H1 (cell line): ENCODE measurements at regions not wholly inside any gene's neighbourhood (a gene's known extent, or its start where the extent isn't known, plus 50 kb on each side); places are given as distances from the start of the nearest gene placed in this dataset.

Experiments
- CTCF ChIA-PET: fragments of 300-600 bp; sonication (Branson Sonifier 250); formaldehyde crosslinking; loops from one replicate; lab custom pipeline; 2021; ENCODE audit not compliant: partially characterized antibody; lab: Charles Lee
- POLR2A ChIA-PET: fragments of 300-600 bp; sonication (Branson Sonifier 250); formaldehyde crosslinking; loops from one replicate; lab custom pipeline; 2021; ENCODE audit warnings: inconsistent platforms; ENCODE audit not compliant: partially characterized antibody; lab: Charles Lee
- DNase-seq, 2 experiments: peaks; one replicate each; pipeline versions ENCODE4 v3.0.0 to v3.0.0-alpha.2; 2010 to 2022; ENCODE audit warnings: low spot score in 2 of 2, low read depth in 1 of 2, mixed read lengths in 1 of 2
- FAIRE-seq: peaks from 2 replicates; lab custom pipeline; 2011; peaks lifted over from hg19 to GRCh38; lab: Jason Lieb, UNC
- H2AFZ ChIP-seq: 2 replicates; pipeline ENCODE4 v1.8.1; 2012; ENCODE audit warnings: low read length, inconsistent platforms
- H2AK5ac ChIP-seq: 2 replicates; pipeline ENCODE4 v1.6.1; 2013; ENCODE audit warnings: low read depth, low read length
- H2BK120ac ChIP-seq: replicated peaks from 2 replicates; pipeline ENCODE3; 2013; ENCODE audit warnings: low read depth, low read length, inconsistent platforms
- H2BK12ac ChIP-seq: 2 replicates; pipeline ENCODE4 v1.6.1; 2013; ENCODE audit warnings: low read depth, low read length
- H2BK15ac ChIP-seq: 2 replicates; pipeline ENCODE4 v1.6.1; 2013; ENCODE audit warnings: low read length
- H2BK20ac ChIP-seq: 2 replicates; pipeline ENCODE4 v1.6.1; 2013; ENCODE audit warnings: low read length
- H2BK5ac ChIP-seq: 2 replicates; pipeline ENCODE4 v1.6.1; 2013; ENCODE audit warnings: low read depth, low read length
- H3K14ac ChIP-seq: 2 replicates; pipeline ENCODE4 v1.6.1; 2013; ENCODE audit warnings: inconsistent platforms; ENCODE audit not compliant: insufficient read length
- H3K18ac ChIP-seq: 2 replicates; pipeline ENCODE4 v1.6.1; 2013; ENCODE audit warnings: low read length; ENCODE audit errors: extremely low read depth
- H3K23ac ChIP-seq: 2 replicates; pipeline ENCODE4 v1.6.1; 2013; ENCODE audit warnings: inconsistent platforms; ENCODE audit not compliant: insufficient read length
- H3K23me2 ChIP-seq: 2 replicates; pipeline ENCODE4 v1.6.1; 2013; ENCODE audit warnings: low read depth, low read length
- H3K27ac ChIP-seq: 2 replicates; pipeline ENCODE4 v1.6.1; 2011; ENCODE audit warnings: low read depth, low read length, inconsistent platforms
- H3K27me3 ChIP-seq, 4 experiments: replicated peaks in 1 of 4; 1 replicate in 1 of 4; 2 replicates in 3 of 4; pipeline versions ENCODE4 v1.6.1 to v1.8.1; 2011 to 2013; ENCODE audit warnings: low read length in 3 of 4, mild to moderate bottlenecking in 3 of 4, inconsistent platforms in 2 of 4, mixed read lengths in 2 of 4, moderate library complexity in 1 of 4; ENCODE audit not compliant: control insufficient read depth in 3 of 4, insufficient read depth in 3 of 4; ENCODE audit errors: extremely low read depth in 1 of 4
- H3K36me3 ChIP-seq, 4 experiments: 2 replicates each; pipeline versions ENCODE4 v1.6.1 to v1.8.1; 2011 to 2013; ENCODE audit warnings: mild to moderate bottlenecking in 4 of 4, low read length in 3 of 4, moderate library complexity in 2 of 4, control low read depth in 1 of 4, inconsistent platforms in 1 of 4; ENCODE audit not compliant: insufficient read depth in 4 of 4, control insufficient read depth in 2 of 4
- H3K4ac ChIP-seq: replicated peaks from 2 replicates; pipeline ENCODE3; 2013; ENCODE audit warnings: low read length, low read depth, mixed read lengths, inconsistent platforms; ENCODE audit not compliant: insufficient read length
- H3K4me1 ChIP-seq, 4 experiments: replicated peaks in 1 of 4; 1 replicate in 1 of 4; 2 replicates in 3 of 4; pipeline versions ENCODE4 v1.6.1 to v1.8.1; 2011 to 2013; ENCODE audit warnings: low read length in 3 of 4, inconsistent platforms in 2 of 4, mixed read lengths in 1 of 4; ENCODE audit not compliant: insufficient read depth in 4 of 4, control insufficient read depth in 3 of 4
- H3K4me2 ChIP-seq, 2 experiments: 2 replicates each; pipeline versions ENCODE4 v1.6.1 to v1.8.1; 2011 to 2013; ENCODE audit warnings: low read depth in 2 of 2, low read length in 2 of 2, control low read depth in 1 of 2, inconsistent platforms in 1 of 2, mild to moderate bottlenecking in 1 of 2; ENCODE audit not compliant: insufficient read depth in 1 of 2
- H3K4me3 ChIP-seq, 4 experiments: fragments of 200-600, 300-600 bp in 1 of 4; sonication (generic), shearing (Covaris generic), sonication (Bioruptor Twin) in 1 of 4; 2 replicates each; pipeline versions ENCODE4 v1.5.1 to v1.8.1; 2011 to 2016; ENCODE audit warnings: low read length in 4 of 4, low read depth in 3 of 4, control low read depth in 2 of 4, inconsistent platforms in 2 of 4, mild to moderate bottlenecking in 2 of 4, mixed read lengths in 1 of 4, moderate library complexity in 1 of 4; ENCODE audit not compliant: insufficient read depth in 2 of 4; ENCODE audit errors: extremely low read depth in 1 of 4
- H3K56ac ChIP-seq: replicated peaks from 2 replicates; pipeline ENCODE3; 2013; ENCODE audit warnings: low read depth, mild to moderate bottlenecking, mixed read lengths, low read length, inconsistent platforms; ENCODE audit not compliant: insufficient read length
- H3K79me1 ChIP-seq: 2 replicates; pipeline ENCODE4 v1.6.1; 2013; ENCODE audit warnings: low read depth, low read length, control low read depth
- H3K79me2 ChIP-seq, 2 experiments: 2 replicates each; pipeline versions ENCODE4 v1.6.1 to v1.8.1; 2012 to 2013; ENCODE audit warnings: low read length in 2 of 2, mild to moderate bottlenecking in 2 of 2, inconsistent platforms in 1 of 2; ENCODE audit not compliant: insufficient read depth in 2 of 2, control insufficient read depth in 1 of 2
- H3K9ac ChIP-seq, 4 experiments: replicated peaks in 1 of 4; 1 replicate in 1 of 4; 2 replicates in 3 of 4; pipeline versions ENCODE4 v1.6.1 to v1.8.1; 2011 to 2013; ENCODE audit warnings: low read depth in 3 of 4, low read length in 3 of 4, control low read depth in 2 of 4, mild to moderate bottlenecking in 2 of 4, moderate library complexity in 2 of 4, inconsistent platforms in 1 of 4; ENCODE audit errors: extremely low read depth in 1 of 4
- H3K9me3 ChIP-seq, 2 experiments: 2 replicates each; pipeline versions ENCODE4 v1.6.1 to v1.8.1; 2012 to 2013; ENCODE audit warnings: mild to moderate bottlenecking in 2 of 2, moderate library complexity in 2 of 2, control low read depth in 1 of 2, inconsistent platforms in 1 of 2, low read depth in 1 of 2, low read length in 1 of 2, mixed read lengths in 1 of 2; ENCODE audit not compliant: insufficient read depth in 2 of 2
- H4K20me1 ChIP-seq, 2 experiments: replicated peaks in 1 of 2; 2 replicates each; pipeline versions ENCODE3 to v1.8.1; 2011 to 2013; ENCODE audit warnings: inconsistent platforms in 2 of 2, low read length in 2 of 2, mild to moderate bottlenecking in 1 of 2; ENCODE audit not compliant: insufficient read depth in 2 of 2, control insufficient read depth in 1 of 2
- H4K5ac ChIP-seq: 2 replicates; pipeline ENCODE4 v1.6.1; 2013; ENCODE audit warnings: low read length, low read depth, mixed read lengths, inconsistent platforms; ENCODE audit not compliant: insufficient read length
- H4K8ac ChIP-seq: 2 replicates; pipeline ENCODE4 v1.8.0; 2013; ENCODE audit warnings: mild to moderate bottlenecking, moderate library complexity, low read length, inconsistent platforms; ENCODE audit not compliant: insufficient read depth; ENCODE audit errors: extremely low read depth
- H4K91ac ChIP-seq: replicated peaks from 2 replicates; pipeline ENCODE3; 2013; ENCODE audit warnings: low read length, mixed read lengths, inconsistent platforms; ENCODE audit not compliant: insufficient read length
- ASH2L ChIP-seq: fragments of 200-600, 300-600 bp; sonication (generic); IDR thresholded peaks from one replicate; pipeline ENCODE4 v1.7.1; 2017; ENCODE audit warnings: low read length
- BRCA1 ChIP-seq: IDR thresholded peaks from 2 replicates; pipeline ENCODE4 v1.6.1; 2012; ENCODE audit warnings: low read depth, low read length, improper control_type of control experiment
- EP300 ChIP-seq, 2 experiments: IDR thresholded peaks; 1 replicate in 1 of 2; 2 replicates in 1 of 2; pipeline ENCODE4 v1.6.1; 2011 to 2012; ENCODE audit warnings: low read depth in 2 of 2, low read length in 2 of 2, mild to moderate bottlenecking in 2 of 2, borderline replicate concordance in 1 of 2, inconsistent platforms in 1 of 2, moderate library complexity in 1 of 2
- GABPA ChIP-seq: IDR thresholded peaks from 2 replicates; pipeline ENCODE4 v1.6.1; 2011; ENCODE audit warnings: mild to moderate bottlenecking, low read length, moderate library complexity, borderline replicate concordance; ENCODE audit not compliant: insufficient read depth
- KDM1A ChIP-seq: fragments of 200-600, 300-600 bp; sonication (generic); IDR thresholded peaks from 2 replicates; pipeline ENCODE4 v1.7.1; 2016; ENCODE audit warnings: mild to moderate bottlenecking, low read length, borderline replicate concordance
- KDM5A ChIP-seq: fragments of 200-600 bp; IDR thresholded peaks from 2 replicates; pipeline ENCODE4 v1.7.1; 2012; ENCODE audit warnings: mild to moderate bottlenecking, low read length, inconsistent platforms, mixed read lengths
- POLR2A ChIP-seq, 2 experiments: IDR thresholded peaks; 1 replicate in 1 of 2; 2 replicates in 1 of 2; pipeline ENCODE4 v1.6.1; 2011; ENCODE audit warnings: low read depth in 2 of 2, low read length in 2 of 2, mild to moderate bottlenecking in 2 of 2; ENCODE audit errors: control extremely low read depth in 1 of 2
- RNF2 ChIP-seq: fragments of 200-900, 300-1000 bp; sonication (generic); IDR thresholded peaks from 2 replicates; pipeline ENCODE4 v1.7.1; 2016; ENCODE audit warnings: borderline replicate concordance, low read depth, mild to moderate bottlenecking, antibody characterized with exemption, low read length; ENCODE audit not compliant: poor library complexity, severe bottlenecking; ENCODE audit errors: missing control alignments
- SIN3A ChIP-seq, 2 experiments: IDR thresholded peaks in 1 of 2; conservative IDR thresholded peaks in 1 of 2; 2 replicates each; pipeline ENCODE4 v1.6.1; 2011 to 2012; ENCODE audit warnings: low read length in 2 of 2, improper control_type of control experiment in 1 of 2, low read depth in 1 of 2, mild to moderate bottlenecking in 1 of 2
- SIRT6 ChIP-seq: IDR thresholded peaks from one replicate; pipeline ENCODE4 v1.7.1; 2012; ENCODE audit warnings: low read length, inconsistent platforms
- SP1 ChIP-seq: IDR thresholded peaks from 2 replicates; pipeline ENCODE4 v1.6.1; 2011; ENCODE audit warnings: low read depth, low read length
- TAF7 ChIP-seq: optimal IDR thresholded peaks from 2 replicates; pipeline ENCODE3; 2011; ENCODE audit warnings: low read depth, mild to moderate bottlenecking, inconsistent platforms, low read length, moderate library complexity, borderline replicate concordance
- whole genome bisulfite sequencing, 2 experiments: shearing (Covaris generic) in 1 of 2; methylation state at CpG; one replicate each; pipeline versions ENCODE4 v1.1.6 to v1.1.7; 2013 to 2015; ENCODE audit warnings: low lambda C conversion rate in 2 of 2, mixed read lengths in 2 of 2, inconsistent platforms in 1 of 2, low coverage in 1 of 2, missing lambda C conversion rate in 1 of 2; ENCODE audit not compliant: insufficient replicate concordance in 2 of 2, insufficient coverage in 1 of 2, insufficient read length in 1 of 2; ENCODE audit errors: extremely low coverage in 1 of 2, missing lambda C conversion rate in 1 of 2; 5-methylcytosine and 5-hydroxymethylcytosine counted together
- TF ChIP-seq, protein P1 (sequence below): IDR thresholded peaks from 2 replicates; pipeline ENCODE4 v1.6.1; 2012; ENCODE audit warnings: inconsistent platforms
- TF ChIP-seq, protein P2 (sequence below): IDR thresholded peaks from 2 replicates; pipeline ENCODE4 v1.6.1; 2011; ENCODE audit warnings: low read depth, mild to moderate bottlenecking, low read length; ENCODE audit not compliant: insufficient read depth

DNA sequence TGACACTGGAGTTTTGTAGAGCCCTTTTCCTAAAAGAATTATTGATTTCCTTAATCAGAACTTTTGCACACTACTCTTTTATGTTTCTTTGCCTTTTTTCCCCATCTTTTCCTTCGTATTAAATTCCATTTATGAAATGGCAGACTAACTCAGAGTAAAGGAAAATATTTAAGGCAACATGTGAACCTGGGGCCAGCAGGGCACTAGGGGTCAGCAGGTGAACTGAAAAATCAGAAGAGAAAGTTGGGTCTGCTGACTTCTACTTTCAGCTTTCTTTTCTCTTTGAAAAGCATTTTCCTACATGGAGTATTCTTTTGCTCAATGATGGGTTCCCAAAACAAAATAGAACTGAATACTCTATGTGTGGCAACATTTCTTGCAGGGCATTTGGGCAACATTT, 226.6 kb upstream of the EXOC2 start:
- Histone ChIP-seq H4K8ac (no peak overlapping the region), H3K56ac (no peak overlapping the region), H2BK20ac (no peak overlapping the region), H4K5ac (no peak overlapping the region), H3K36me3 (no peaks in the 10 kb centered on the region), H2BK120ac (no peak overlapping the region), H2BK12ac (no peak overlapping the region), H2BK15ac (no peak overlapping the region), H4K91ac (no peak overlapping the region), H3K23me2 (no peaks in the 10 kb centered on the region), H3K4ac (no peak overlapping the region), H4K20me1 (no peaks in the 10 kb centered on the region), H2AFZ (no peak overlapping the region), H2BK5ac (no peak overlapping the region), H3K18ac (no peak overlapping the region), H3K27ac (no peak overlapping the region), H3K9ac (no peak overlapping the region), H3K27me3 (no peaks in the 10 kb centered on the region), H3K4me2 (no peak overlapping the region), H3K14ac (no peak overlapping the region), H3K79me1 (no peaks in the 10 kb centered on the region; the same call in 1 of the 2 replicates), H3K9me3 (peaks cover 44 to 48% of the 10 kb centered on the region in 2 experiments), H3K79me2 (no peaks in the 10 kb centered on the region), H2AK5ac (no peak overlapping the region), H3K4me3 (no peak overlapping the region), H3K23ac (no peak overlapping the region), H3K4me1 (no peaks in the 10 kb centered on the region)
- POLR2A ChIA-PET: no interaction called here
- no peak for FAIRE-seq
- no peak for DNase-seq
- 91% methylated on average over 1 of the region's 1 CpG; no CpG with 5 or more reads in 1 of the 2 experiments for WGBS, 2 experiments
- CTCF ChIA-PET: no interaction called here
- TF ChIP-seq SIRT6: no peak
- TF ChIP-seq RNF2: no peak
- TF ChIP-seq SP1: no peak
- no peak for TF ChIP-seq SIN3A (conservative IDR thresholded peaks at IDR 0.05 in 1 of 2, IDR thresholded peaks at IDR 0.05 in 1 of 2; ENCODE audit: low read depth in 1 of 2, low read length in 2 of 2)
- TF ChIP-seq ASH2L: no peak
- no peak for TF ChIP-seq POLR2A (IDR thresholded peaks at IDR 0.05; ENCODE audit: control extremely low read depth in 1 of 2, low read depth in 2 of 2, low read length in 2 of 2)
- no peak for TF ChIP-seq EP300 (IDR thresholded peaks at IDR 0.05; ENCODE audit: borderline replicate concordance in 1 of 2, low read depth in 2 of 2, low read length in 2 of 2)
- TF ChIP-seq, protein P1, sequence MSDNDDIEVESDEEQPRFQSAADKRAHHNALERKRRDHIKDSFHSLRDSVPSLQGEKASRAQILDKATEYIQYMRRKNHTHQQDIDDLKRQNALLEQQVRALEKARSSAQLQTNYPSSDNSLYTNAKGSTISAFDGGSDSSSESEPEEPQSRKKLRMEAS: no peak
- no peak for TF ChIP-seq TAF7
- TF ChIP-seq KDM5A: no peak
- TF ChIP-seq BRCA1: no peak
- TF ChIP-seq, protein P2, sequence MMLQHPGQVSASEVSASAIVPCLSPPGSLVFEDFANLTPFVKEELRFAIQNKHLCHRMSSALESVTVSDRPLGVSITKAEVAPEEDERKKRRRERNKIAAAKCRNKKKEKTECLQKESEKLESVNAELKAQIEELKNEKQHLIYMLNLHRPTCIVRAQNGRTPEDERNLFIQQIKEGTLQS: no peak
- TF ChIP-seq GABPA: no peak
- TF ChIP-seq KDM1A: no peak
